Stimulated activated naive B cell treated with anti-CD40 and anti-IgM and Interleukin-4, amounts not matched to agents 10 μg/mL and 1 μg/mL and 100 μg/mL, for 72 hours (primary cell): ENCODE measurements at regions not wholly inside any gene's neighbourhood (a gene's known extent, or its start where the extent isn't known, plus 50 kb on each side); places are given as distances from the start of the nearest gene placed in this dataset.
"Not testable (repeated sequence)": the region's sequence is repeated elsewhere in the genome, so short reads cannot be mapped to it uniquely, and the experiment has no call there.

Experiments
- ATAC-seq, 2 donors: fragments of 150-1000 bp; cut with Tn5 transposase; replicated peaks; 2 replicates each; pipeline ENCODE4 v1.10.0; 2021; ENCODE audit warnings: moderate library complexity in 1 of 2
- DNase-seq: peaks from one replicate; pipeline ENCODE4 v3.0.0; 2021
- H3K27ac Mint-ChIP-seq: one replicate; pipeline ENCODE4 v1.8.0; 2022; ENCODE audit warnings: mild to moderate bottlenecking, mixed read lengths
- H3K27me3 Mint-ChIP-seq, 2 donors: one replicate each; pipeline ENCODE4 v1.8.0; 2022; ENCODE audit warnings: mixed read lengths in 2 of 2
- H3K36me3 Mint-ChIP-seq, 2 donors: one replicate each; pipeline ENCODE4 v1.8.0; 2022; ENCODE audit warnings: mixed read lengths in 2 of 2, mild to moderate bottlenecking in 1 of 2
- H3K4me1 Mint-ChIP-seq, 2 donors: one replicate each; pipeline ENCODE4 v1.8.0; 2022; ENCODE audit warnings: mixed read lengths in 2 of 2, mild to moderate bottlenecking in 1 of 2
- H3K4me3 Mint-ChIP-seq, 2 donors: one replicate each; pipeline ENCODE4 v1.8.0; 2022; ENCODE audit warnings: mild to moderate bottlenecking in 2 of 2, mixed read lengths in 2 of 2, moderate library complexity in 1 of 2
- H3K9me3 Mint-ChIP-seq, 2 donors: one replicate each; pipeline ENCODE4 v1.8.0; 2022; ENCODE audit warnings: mixed read lengths in 2 of 2, mild to moderate bottlenecking in 1 of 2

GRCh38 chr5:115430374-115430773 lies 114.2 kb downstream of the FEM1C start:
- no peaks in the 10 kb centered on the region for H3K9me3 Mint-ChIP-seq
- DNase-seq (no peak), ATAC-seq (no peak)
- no peaks in the 10 kb centered on the region for H3K36me3 Mint-ChIP-seq
- no peak overlapping the region for H3K27ac Mint-ChIP-seq
- H3K4me1 Mint-ChIP-seq: no peaks in the 10 kb centered on the region
- H3K4me3 Mint-ChIP-seq: no peak overlapping the region
- peaks cover 19 to 29% of the 10 kb centered on the region in 2 donors for H3K27me3 Mint-ChIP-seq

GRCh38 chr5:115429345-115429940 lies 115.1 kb downstream of the FEM1C start:
- Mint-ChIP-seq H3K4me1 (no peaks in the 10 kb centered on the region), H3K27me3 (peaks cover 19 to 28% of the 10 kb centered on the region in 2 donors), H3K36me3 (no peaks in the 10 kb centered on the region), H3K4me3 (no peak overlapping the region), H3K27ac (no peak overlapping the region), H3K9me3 (no peaks in the 10 kb centered on the region)
- ATAC-seq: no peak
- DNase-seq: no peak

DNA sequence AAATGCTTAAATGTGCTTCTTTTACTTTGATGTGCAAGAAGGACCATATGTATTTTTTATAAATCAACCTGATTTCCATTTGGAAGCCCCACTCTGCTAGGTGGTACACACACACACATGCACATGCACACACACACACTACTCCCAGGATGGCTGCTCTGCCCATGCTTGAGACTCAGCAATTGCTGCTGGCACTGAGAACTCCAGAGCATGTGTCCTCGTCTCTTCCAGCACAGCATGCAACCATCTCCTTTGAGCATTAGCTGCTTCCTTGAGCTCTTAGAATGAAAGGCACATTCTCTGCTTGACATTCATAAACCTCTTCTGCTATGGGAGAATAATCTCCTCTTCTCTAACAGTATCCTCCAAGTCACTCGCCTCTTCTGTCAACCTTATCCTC lies 115.9 kb downstream of the FEM1C start:
- Mint-ChIP-seq H3K27ac (no peak overlapping the region), H3K4me1 (no peaks in the 10 kb centered on the region), H3K4me3 (no peak overlapping the region), H3K27me3 (peaks cover 12 to 21% of the 10 kb centered on the region in 2 donors), H3K9me3 (no peaks in the 10 kb centered on the region), H3K36me3 (no peaks in the 10 kb centered on the region)
- DNase-seq: no peak
- ATAC-seq: no peak

GRCh38 chr5:115428248-115428647 lies 116.3 kb downstream of the FEM1C start:
- Mint-ChIP-seq H3K27ac (no peak overlapping the region), H3K4me3 (no peak overlapping the region), H3K36me3 (no peaks in the 10 kb centered on the region), H3K9me3 (no peaks in the 10 kb centered on the region), H3K27me3 (peaks cover 12 to 16% of the 10 kb centered on the region in 2 donors), H3K4me1 (no peaks in the 10 kb centered on the region)
- DNase-seq (no peak), ATAC-seq (no peak)

DNA sequence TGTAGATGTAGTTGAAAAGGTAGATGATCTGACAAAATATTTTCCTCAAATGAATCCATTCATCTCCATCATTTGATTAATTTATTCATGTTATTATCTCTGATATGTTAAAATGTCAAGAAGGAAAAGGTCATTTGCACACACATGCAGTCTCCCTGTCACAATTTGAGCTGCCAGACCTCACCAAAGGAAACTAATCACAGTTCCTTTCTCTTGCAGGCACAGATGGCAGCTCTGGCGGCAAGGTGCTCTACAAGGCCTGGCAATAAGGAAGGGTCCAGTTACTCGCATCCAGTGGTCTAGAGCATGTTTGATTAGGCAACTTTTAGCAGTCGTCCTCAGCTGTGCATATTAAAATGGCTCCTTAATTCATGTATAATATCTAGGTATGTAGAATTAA lies 120.1 kb downstream of the FEM1C start:
- no peak for DNase-seq
- Mint-ChIP-seq H3K9me3 (no peaks in the 10 kb centered on the region), H3K36me3 (no peaks in the 10 kb centered on the region), H3K27me3 (peaks cover 0 to 10% of the 10 kb centered on the region in 2 donors), H3K4me3 (no peak overlapping the region), H3K4me1 (no peaks in the 10 kb centered on the region), H3K27ac (no peak overlapping the region)
- ATAC-seq: no peak

- peaks cover 1 to 12% of the 10 kb centered on the region in 2 donors for H3K27me3 Mint-ChIP-seq
- H3K4me1 Mint-ChIP-seq: no peaks in the 10 kb centered on the region
- no peak overlapping the region for H3K4me3 Mint-ChIP-seq
- DNase-seq: no peak
- no peak for ATAC-seq
- no peaks in the 10 kb centered on the region for H3K36me3 Mint-ChIP-seq
- H3K27ac Mint-ChIP-seq: no peak overlapping the region
- H3K9me3 Mint-ChIP-seq: no peaks in the 10 kb centered on the region
Observed at GRCh38 chr5:115424030-115424429, 120.5 kb downstream of the FEM1C start.

- DNase-seq (no peak), ATAC-seq (no peak)
- Mint-ChIP-seq H3K9me3 (no peaks in the 10 kb centered on the region), H3K4me1 (no peaks in the 10 kb centered on the region), H3K36me3 (no peaks in the 10 kb centered on the region), H3K27ac (no peak overlapping the region), H3K27me3 (peaks cover 4 to 17% of the 10 kb centered on the region in 2 donors), H3K4me3 (no peak overlapping the region)
Observed at GRCh38 chr5:115423541-115423940, 121.0 kb downstream of the FEM1C start.

DNA sequence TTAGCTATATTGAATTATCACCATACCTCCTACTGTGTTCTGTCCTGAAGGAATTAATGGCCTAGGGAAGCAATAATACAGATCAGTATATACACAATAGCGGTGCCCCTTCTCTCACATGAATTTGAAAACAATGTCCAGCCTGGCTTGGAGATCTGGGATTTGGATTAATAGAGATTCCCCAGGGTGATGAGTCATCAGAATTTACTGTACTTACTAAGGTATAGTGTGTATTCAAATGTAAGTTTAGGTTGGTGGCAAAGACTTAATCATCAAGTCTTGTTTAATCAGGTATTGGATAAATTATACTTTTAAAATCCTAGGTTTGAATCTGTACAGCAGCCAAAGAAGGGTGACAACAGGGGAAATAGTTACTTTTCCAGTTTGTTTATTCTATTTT lies 121.5 kb downstream of the FEM1C start:
- DNase-seq (no peak), ATAC-seq (no peak)
- H3K27me3 Mint-ChIP-seq: peaks cover 4 to 17% of the 10 kb centered on the region in 2 donors
- H3K9me3 Mint-ChIP-seq: no peaks in the 10 kb centered on the region
- no peaks in the 10 kb centered on the region for H3K36me3 Mint-ChIP-seq
- no peak overlapping the region for H3K27ac Mint-ChIP-seq
- no peaks in the 10 kb centered on the region for H3K4me1 Mint-ChIP-seq
- no peak overlapping the region for H3K4me3 Mint-ChIP-seq

GRCh38 chr5:115420812-115421211 lies 123.8 kb downstream of the FEM1C start:
- DNase-seq, H3K4me3 Mint-ChIP-seq, H3K4me1 Mint-ChIP-seq, H3K27ac Mint-ChIP-seq, H3K36me3 Mint-ChIP-seq, H3K9me3 Mint-ChIP-seq: not testable (repeated sequence)
- peak in 1 of 2 donors; percentile 43 for ATAC-seq
- peaks cover 4 to 12% of the 10 kb centered on the region in 2 donors for H3K27me3 Mint-ChIP-seq

- peaks cover 4 to 12% of the 10 kb centered on the region in 2 donors for H3K27me3 Mint-ChIP-seq
- no peak overlapping the region for H3K27ac Mint-ChIP-seq
- no peaks in the 10 kb centered on the region for H3K4me1 Mint-ChIP-seq
- DNase-seq: no peak
- H3K36me3 Mint-ChIP-seq: no peaks in the 10 kb centered on the region
- H3K9me3 Mint-ChIP-seq: no peaks in the 10 kb centered on the region
- H3K4me3 Mint-ChIP-seq: no peak overlapping the region
- ATAC-seq: no peak
Observed at GRCh38 chr5:115419846-115420585, 123.6 kb upstream of the CCDC112 start.

DNA sequence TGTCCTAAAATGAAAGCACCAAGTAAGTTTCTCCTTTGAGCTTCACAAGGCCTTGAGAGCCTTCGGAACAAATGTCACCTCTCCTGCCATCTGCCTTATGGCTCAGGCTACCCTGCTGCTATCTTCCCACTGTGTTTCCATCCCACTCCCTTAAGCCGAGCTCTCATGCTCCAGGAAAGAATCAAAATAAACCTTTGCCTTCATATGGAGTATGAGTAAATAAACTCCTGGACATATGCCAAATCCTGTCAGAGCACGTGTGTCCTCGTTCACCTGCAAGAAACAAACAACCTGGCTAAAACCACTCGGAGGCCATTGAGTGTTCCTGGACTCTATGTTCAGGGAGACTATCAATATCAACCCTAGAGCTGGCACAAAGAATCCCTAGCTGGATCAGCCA lies 122.3 kb upstream of the CCDC112 start:
- Mint-ChIP-seq H3K27me3 (peaks cover 4 to 21% of the 10 kb centered on the region in 2 donors), H3K4me3 (no peak overlapping the region), H3K9me3 (no peaks in the 10 kb centered on the region), H3K4me1 (peaks cover 7 to 9% of the 10 kb centered on the region in 2 donors), H3K36me3 (no peaks in the 10 kb centered on the region), H3K27ac (no peak overlapping the region)
- ATAC-seq (no peak), DNase-seq (no peak)

- no peak overlapping the region for H3K27ac Mint-ChIP-seq
- H3K36me3 Mint-ChIP-seq: no peaks in the 10 kb centered on the region
- H3K27me3 Mint-ChIP-seq: peaks cover 4 to 15% of the 10 kb centered on the region in 2 donors
- H3K4me1 Mint-ChIP-seq: peaks cover 7 to 10% of the 10 kb centered on the region in 2 donors
- no peak overlapping the region for H3K4me3 Mint-ChIP-seq
- ATAC-seq (no peak), DNase-seq (no peak)
- no peaks in the 10 kb centered on the region for H3K9me3 Mint-ChIP-seq
Observed at GRCh38 chr5:115417076-115417475, 120.6 kb upstream of the CCDC112 start.

GRCh38 chr5:115415143-115415491 lies 118.7 kb upstream of the CCDC112 start:
- peak; percentile 52 to 76 for ATAC-seq
- H3K9me3 Mint-ChIP-seq: no peaks in the 10 kb centered on the region

GRCh38 chr5:115414406-115415142 lies 118.1 kb upstream of the CCDC112 start:
- peak; percentile 51 to 62 for ATAC-seq
- peaks cover 4 to 15% of the 10 kb centered on the region in 2 donors for H3K27me3 Mint-ChIP-seq
- no peaks in the 10 kb centered on the region for H3K9me3 Mint-ChIP-seq
- peak overlapping the region in 1 of 2 donors; percentile 29 for H3K4me3 Mint-ChIP-seq
- peaks cover 7 to 10% of the 10 kb centered on the region in 2 donors for H3K4me1 Mint-ChIP-seq
- H3K27ac Mint-ChIP-seq: no peak overlapping the region
- H3K36me3 Mint-ChIP-seq: no peaks in the 10 kb centered on the region
- DNase-seq: no peak

More at GRCh38 chr5:115415143-115415491, 118.7 kb upstream of the CCDC112 start:
- H3K4me1 Mint-ChIP-seq: peaks cover 7 to 10% of the 10 kb centered on the region in 2 donors
- H3K27me3 Mint-ChIP-seq: peaks cover 4 to 15% of the 10 kb centered on the region in 2 donors
- H3K4me3 Mint-ChIP-seq: no peak overlapping the region
- no peak overlapping the region for H3K27ac Mint-ChIP-seq
- no peaks in the 10 kb centered on the region for H3K36me3 Mint-ChIP-seq
- DNase-seq: peak; percentile 24
